ENCODE measurements at regions not wholly inside any gene's neighbourhood (a gene's known extent, or its start where the extent isn't known, plus 50 kb on each side); places are given as distances from the start of the nearest gene placed in this dataset.

- TF ChIP-seq EZH2 (IDR thresholded peaks at IDR 0.05) (no peak), POLR2AphosphoS5 (IDR thresholded peaks at IDR 0.05; ENCODE audit: borderline replicate concordance, low read depth, low read length) (no peak)
Observed at GRCh38 chr11:69424748-69425147, 56.7 kb upstream of the LINC01488 start.

Measured in SK-N-MC (cell line).